ENCODE measurements at regions not wholly inside any gene's neighbourhood (a gene's known extent, or its start where the extent isn't known, plus 50 kb on each side); places are given as distances from the start of the nearest gene placed in this dataset.

- no peaks in the 10 kb centered on the region for H3K9me3 ChIP-seq (ENCODE audit: control insufficient read depth, low read length, poor library complexity, severe bottlenecking)
- H3K4me3 Mint-ChIP-seq: no peak overlapping the region
- no peaks in the 10 kb centered on the region for H3K36me3 Mint-ChIP-seq (ENCODE audit: low read depth)
- peaks cover 17% of the 10 kb centered on the region for H3K27me3 Mint-ChIP-seq
- ATAC-seq (no peak), DNase-seq (no peak)
- H3K27ac Mint-ChIP-seq: no peak overlapping the region
- H3K4me1 Mint-ChIP-seq: no peaks in the 10 kb centered on the region
These were observed 116.7 kb downstream of the SOX1 start for GRCh38 chr13:112183532-112184090.

GRCh38 chr13:112184261-112184660 lies 117.3 kb downstream of the SOX1 start:
- DNase-seq: no peak
- ATAC-seq: no peak
- Mint-ChIP-seq H3K4me1 (no peaks in the 10 kb centered on the region), H3K27me3 (peaks cover 17% of the 10 kb centered on the region), H3K27ac (no peak overlapping the region), H3K36me3 (ENCODE audit: low read depth) (no peaks in the 10 kb centered on the region), H3K4me3 (no peak overlapping the region)
- no peaks in the 10 kb centered on the region for H3K9me3 ChIP-seq (ENCODE audit: control insufficient read depth, low read length, poor library complexity, severe bottlenecking)

GRCh38 chr13:112184851-112185371 lies 118.0 kb downstream of the SOX1 start:
- no peak for ATAC-seq
- H3K27me3 Mint-ChIP-seq: peaks cover 17% of the 10 kb centered on the region
- H3K36me3 Mint-ChIP-seq (ENCODE audit: low read depth): no peaks in the 10 kb centered on the region
- no peak overlapping the region for H3K27ac Mint-ChIP-seq
- no peak overlapping the region for H3K4me3 Mint-ChIP-seq
- DNase-seq: no peak
- H3K9me3 ChIP-seq (ENCODE audit: control insufficient read depth, low read length, poor library complexity, severe bottlenecking): no peaks in the 10 kb centered on the region
- H3K4me1 Mint-ChIP-seq: no peaks in the 10 kb centered on the region

GRCh38 chr13:112185466-112185865 lies 118.5 kb downstream of the SOX1 start:
- H3K9me3 ChIP-seq (ENCODE audit: control insufficient read depth, low read length, poor library complexity, severe bottlenecking): no peaks in the 10 kb centered on the region
- Mint-ChIP-seq H3K4me3 (no peak overlapping the region), H3K4me1 (no peaks in the 10 kb centered on the region), H3K27me3 (peaks cover 15% of the 10 kb centered on the region), H3K36me3 (ENCODE audit: low read depth) (no peaks in the 10 kb centered on the region), H3K27ac (no peak overlapping the region)
- DNase-seq: no peak
- no peak for ATAC-seq

- H3K4me3 Mint-ChIP-seq: no peak overlapping the region
- peaks cover 8% of the 10 kb centered on the region for H3K27me3 Mint-ChIP-seq
These were observed 119.1 kb downstream of the SOX1 start for GRCh38 chr13:112186091-112186490.

GRCh38 chr13:112187527-112188297 lies 120.8 kb downstream of the SOX1 start:
- no peak overlapping the region for H3K4me3 Mint-ChIP-seq
- no peaks in the 10 kb centered on the region for H3K9me3 ChIP-seq (ENCODE audit: control insufficient read depth, low read length, poor library complexity, severe bottlenecking)
- DNase-seq (no peak), ATAC-seq (no peak)
- H3K27me3 Mint-ChIP-seq: peaks cover 6% of the 10 kb centered on the region
- H3K4me1 Mint-ChIP-seq: no peaks in the 10 kb centered on the region
- no peak overlapping the region for H3K27ac Mint-ChIP-seq
- no peaks in the 10 kb centered on the region for H3K36me3 Mint-ChIP-seq (ENCODE audit: low read depth)

More at GRCh38 chr13:112186091-112186490, 119.1 kb downstream of the SOX1 start:
- Mint-ChIP-seq H3K27ac (no peak overlapping the region), H3K4me1 (no peaks in the 10 kb centered on the region), H3K36me3 (ENCODE audit: low read depth) (no peaks in the 10 kb centered on the region)
- H3K9me3 ChIP-seq (ENCODE audit: control insufficient read depth, low read length, poor library complexity, severe bottlenecking): no peaks in the 10 kb centered on the region
- DNase-seq: no peak
- no peak for ATAC-seq

- DNase-seq (no peak), ATAC-seq (no peak)
- H3K27ac Mint-ChIP-seq: no peak overlapping the region
- no peaks in the 10 kb centered on the region for H3K36me3 Mint-ChIP-seq (ENCODE audit: low read depth)
- peaks cover 6% of the 10 kb centered on the region for H3K27me3 Mint-ChIP-seq
- H3K4me1 Mint-ChIP-seq: no peaks in the 10 kb centered on the region
- no peaks in the 10 kb centered on the region for H3K9me3 ChIP-seq (ENCODE audit: control insufficient read depth, low read length, poor library complexity, severe bottlenecking)
- no peak overlapping the region for H3K4me3 Mint-ChIP-seq
These were observed 121.3 kb downstream of the SOX1 start for GRCh38 chr13:112188298-112188610.

GRCh38 chr13:112193463-112194166 lies 126.7 kb downstream of the SOX1 start:
- Mint-ChIP-seq H3K36me3 (ENCODE audit: low read depth) (no peaks in the 10 kb centered on the region), H3K4me3 (no peak overlapping the region), H3K27ac (no peak overlapping the region), H3K4me1 (no peaks in the 10 kb centered on the region), H3K27me3 (no peaks in the 10 kb centered on the region)
- no peaks in the 10 kb centered on the region for H3K9me3 ChIP-seq (ENCODE audit: control insufficient read depth, low read length, poor library complexity, severe bottlenecking)
- no peak for ATAC-seq
- DNase-seq: no peak

GRCh38 chr13:112194167-112194530 lies 127.2 kb downstream of the SOX1 start:
- no peak overlapping the region for H3K27ac Mint-ChIP-seq
- ATAC-seq (no peak), DNase-seq (no peak)
- no peaks in the 10 kb centered on the region for H3K36me3 Mint-ChIP-seq (ENCODE audit: low read depth)
- no peaks in the 10 kb centered on the region for H3K9me3 ChIP-seq (ENCODE audit: control insufficient read depth, low read length, poor library complexity, severe bottlenecking)
- H3K4me1 Mint-ChIP-seq: no peaks in the 10 kb centered on the region
- H3K27me3 Mint-ChIP-seq: no peaks in the 10 kb centered on the region
- no peak overlapping the region for H3K4me3 Mint-ChIP-seq

- DNase-seq: no peak
- Mint-ChIP-seq H3K36me3 (ENCODE audit: low read depth) (no peaks in the 10 kb centered on the region), H3K4me1 (no peaks in the 10 kb centered on the region), H3K4me3 (no peak overlapping the region), H3K27me3 (no peaks in the 10 kb centered on the region), H3K27ac (no peak overlapping the region)
- no peaks in the 10 kb centered on the region for H3K9me3 ChIP-seq (ENCODE audit: control insufficient read depth, low read length, poor library complexity, severe bottlenecking)
- no peak for ATAC-seq
These were observed 127.6 kb downstream of the SOX1 start for GRCh38 chr13:112194579-112194978.

- H3K27me3 Mint-ChIP-seq: peaks cover 16% of the 10 kb centered on the region
- H3K4me1 Mint-ChIP-seq: no peaks in the 10 kb centered on the region
- no peak for ATAC-seq
These were observed 131.6 kb downstream of the SOX1 start for GRCh38 chr13:112198396-112199010.

GRCh38 chr13:112200200-112200599 lies 133.3 kb downstream of the SOX1 start:
- no peak for ATAC-seq
- H3K9me3 ChIP-seq (ENCODE audit: control insufficient read depth, low read length, poor library complexity, severe bottlenecking): no peaks in the 10 kb centered on the region
- peaks cover 33% of the 10 kb centered on the region for H3K27me3 Mint-ChIP-seq
- no peak overlapping the region for H3K4me3 Mint-ChIP-seq
- no peak for DNase-seq
- no peak overlapping the region for H3K27ac Mint-ChIP-seq
- no peaks in the 10 kb centered on the region for H3K36me3 Mint-ChIP-seq (ENCODE audit: low read depth)
- peaks cover 7% of the 10 kb centered on the region for H3K4me1 Mint-ChIP-seq

More at GRCh38 chr13:112198396-112199010, 131.6 kb downstream of the SOX1 start:
- Mint-ChIP-seq H3K27ac (no peak overlapping the region), H3K4me3 (no peak overlapping the region), H3K36me3 (ENCODE audit: low read depth) (no peaks in the 10 kb centered on the region)
- DNase-seq: no peak
- no peaks in the 10 kb centered on the region for H3K9me3 ChIP-seq (ENCODE audit: control insufficient read depth, low read length, poor library complexity, severe bottlenecking)

GRCh38 chr13:112202266-112202665 lies 135.3 kb downstream of the SOX1 start:
- H3K9me3 ChIP-seq (ENCODE audit: control insufficient read depth, low read length, poor library complexity, severe bottlenecking): no peaks in the 10 kb centered on the region
- Mint-ChIP-seq H3K36me3 (ENCODE audit: low read depth) (no peaks in the 10 kb centered on the region), H3K4me3 (no peak overlapping the region), H3K27me3 (peaks cover 50% of the 10 kb centered on the region), H3K4me1 (peaks cover 9% of the 10 kb centered on the region), H3K27ac (no peak overlapping the region)
- no peak for DNase-seq
- ATAC-seq: no peak

Measured in T-helper 17 cell (primary cell).